Heart left ventricle (tissue), 16 donors: ENCODE measurements at regions not wholly inside any gene's neighbourhood (a gene's known extent, or its start where the extent isn't known, plus 50 kb on each side); places are given as distances from the start of the nearest gene placed in this dataset.

Experiments used
- ATAC-seq, 4 donors: fragments of 200-7000 bp; cut with Tn5 transposase; one replicate each; pipeline ENCODE4 v1.9.1; 2020 to 2022; ENCODE audit warnings: moderate library complexity in 4 of 4, mild to moderate bottlenecking in 3 of 4, moderate number of reproducible peaks in 1 of 4
- DNase-seq, 5 donors: peaks; one replicate each; pipeline ENCODE4 v3.0.0-alpha.2; 2020
- H3K27ac ChIP-seq, 12 donors: fragments of 200-600 bp; sonication (generic) in 4 of 12; one replicate each; pipeline versions ENCODE4 v1.5.0 to v1.8.0; 2016 to 2022; ENCODE audit warnings: mild to moderate bottlenecking in 2 of 12
- H3K27me3 ChIP-seq, 9 donors: fragments of 200-600 bp; sonication (generic) in 2 of 9; one replicate each; pipeline versions ENCODE4 v1.5.1 to v1.8.0; 2016 to 2022; ENCODE audit warnings: mild to moderate bottlenecking in 3 of 9
- H3K36me3 ChIP-seq, 9 donors: fragments of 200-600 bp; sonication (generic) in 2 of 9; one replicate each; pipeline versions ENCODE4 v1.5.0 to v1.8.0; 2018 to 2022; ENCODE audit warnings: mild to moderate bottlenecking in 2 of 9
- H3K4me1 ChIP-seq, 12 donors: fragments of 200-600 bp; sonication (generic) in 4 of 12; one replicate each; pipeline versions ENCODE4 v1.5.0 to v1.8.0; 2016 to 2022; ENCODE audit warnings: mild to moderate bottlenecking in 3 of 12
- H3K4me3 ChIP-seq, 12 donors: fragments of 200-600 bp; sonication (generic) in 4 of 12; one replicate each; pipeline versions ENCODE4 v1.5.0 to v1.8.0; 2017 to 2022; ENCODE audit warnings: mild to moderate bottlenecking in 9 of 12, moderate library complexity in 4 of 12
- H3K9me3 ChIP-seq, 12 donors: fragments of 200-600 bp; sonication (generic) in 4 of 12; one replicate each; pipeline versions ENCODE4 v1.5.0 to v1.8.0; 2016 to 2022; ENCODE audit warnings: mild to moderate bottlenecking in 1 of 12
- CTCF ChIP-seq, 12 donors: fragments of 200-600 bp; sonication (generic) in 4 of 12; IDR thresholded peaks; one replicate each; pipeline versions ENCODE4 v1.5.0 to v1.8.0; 2018 to 2022; ENCODE audit warnings: antibody characterized with exemption in 12 of 12, mild to moderate bottlenecking in 5 of 12
- POLR2A ChIP-seq, 2 donors: fragments of 450-650 bp; IDR thresholded peaks; one replicate each; pipeline ENCODE4 v1.6.1; 2017; ENCODE audit warnings: antibody characterized with exemption in 2 of 2, mild to moderate bottlenecking in 2 of 2, moderate library complexity in 2 of 2
- WGBS, 4 donors: extraction: QIAGEN DNeasy Blood & Tissue Kit in 2 of 4; methylation state at CpG; one replicate each; pipeline versions ENCODE4 v1.1.5 to v1.1.7; 2013 to 2018; 5-methylcytosine and 5-hydroxymethylcytosine counted together
- intact Hi-C, 10 donors: fragments of 100-400 bp; cut with DNase I; formaldehyde crosslinking; loops; one replicate each; pipeline versions ENCODE4 v1.11.1 to v1.14.2; 2022
- donor health status: ischemic (EF 13 %, LVEDD 7.1; RV severe dilation, severe dysfunction).
- donor health status: healthy with polysubstance abuse.
- donor health status: DM: no; HTN: yes; CAD: no.
- donor health status: DM: no; HTN: no; CAD: no.
- donor health status: ischemic (EF 25% LVEDD 6.9; RV normal size, moderate dysfunction).
- donor health status: ischemic (EF 25% LVEDD 5.7; RV mildly dilated, moderate dysfunction).
- donor health status: healthy.
- donor health status: DM: yes; HTN: yes; CAD: no.
- donor health status: ischemic (EF 35%, LVEDD 5.7; RV mildly dilated, moderate dysfunction).
- donor health status: nonischemic (EF 11% LVEDD 7.7; RV severe dilation, severe dysfunction).
- donor health status: DM: yes; HTN: yes; CAD: no.
- donor health status: PGD.
- donor health status: ischemic (EF 29% LVEDD 5.4; RV normal size, mild dysfunction).
- donor health status: nonischemic (EF 23%, LVEDD 6.1; RV moderate dilation, normal function).

DNA sequence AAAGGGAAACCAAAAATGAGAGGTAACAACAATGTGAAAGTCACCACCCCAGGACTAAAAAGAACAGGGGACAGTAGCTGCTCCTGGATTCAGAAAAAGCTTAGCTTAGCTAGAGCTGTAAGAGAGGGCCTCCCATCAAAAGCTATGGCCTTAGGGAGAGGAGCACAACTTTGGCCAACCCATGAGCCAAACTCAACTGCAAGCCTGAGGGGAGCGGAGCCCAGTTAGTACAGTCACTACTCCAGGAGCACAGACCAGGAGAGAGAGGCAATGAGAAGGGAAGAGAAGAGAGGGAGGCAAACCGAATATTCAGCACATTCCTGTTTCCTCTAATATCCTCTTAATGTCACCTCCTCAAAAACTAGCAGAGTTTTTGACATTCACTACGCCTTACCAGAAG is 917.1 kb upstream of the INTU start:
- TF ChIP-seq CTCF (IDR thresholded peaks at IDR 0.05) = no peak
- TF ChIP-seq POLR2A (IDR thresholded peaks at IDR 0.05) = no peak
- Histone ChIP-seq H3K4me1 (peaks cover 0 to 7% (median 0%) of the 10 kb centered on the region in 12 donors), H3K36me3 (no peaks in the 10 kb centered on the region), H3K27me3 (no peaks in the 10 kb centered on the region), H3K9me3 (no peaks in the 10 kb centered on the region), H3K4me3 (no peak overlapping the region), H3K27ac (no peak overlapping the region)
- intact Hi-C loops = no loop called here
- WGBS, 4 donors = 88 to 95% (median 91%) methylated on average over 3 of the region's 3 CpGs
- DNase-seq (no peak), ATAC-seq (no peak)

DNA sequence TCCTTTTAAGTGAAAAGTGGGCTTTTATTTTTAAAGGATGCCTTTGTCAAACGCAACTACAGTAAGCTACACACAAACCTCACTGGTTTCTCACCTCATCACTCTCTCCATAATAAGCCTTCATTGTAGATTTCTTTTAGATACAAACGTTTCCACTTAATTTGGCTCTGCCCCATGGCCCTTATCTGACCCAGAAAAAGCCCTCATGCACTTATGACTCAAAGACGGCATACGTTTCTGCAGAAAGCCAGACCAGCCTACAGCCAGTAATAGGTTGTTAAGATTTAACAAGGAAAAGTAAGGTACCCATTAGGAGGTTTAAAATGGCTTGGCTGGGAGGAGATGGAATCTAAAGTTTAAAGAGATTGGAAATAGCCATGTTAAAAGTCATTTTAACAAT is 914.6 kb upstream of the INTU start:
- no peak for TF ChIP-seq CTCF (IDR thresholded peaks at IDR 0.05)
- no peak for TF ChIP-seq POLR2A (IDR thresholded peaks at IDR 0.05)
- no peak overlapping the region for H3K27ac ChIP-seq
- H3K27me3 ChIP-seq = no peaks in the 10 kb centered on the region
- no peak for DNase-seq
- no peak overlapping the region for H3K4me3 ChIP-seq
- intact Hi-C loops = no loop called here
- 26 to 34% (median 29%) methylated on average over 4 of the region's 4 CpGs for WGBS, 4 donors
- H3K36me3 ChIP-seq = no peaks in the 10 kb centered on the region
- H3K9me3 ChIP-seq = no peaks in the 10 kb centered on the region
- peaks cover 0 to 7% (median 0%) of the 10 kb centered on the region in 12 donors for H3K4me1 ChIP-seq
- ATAC-seq = no peak

DNA sequence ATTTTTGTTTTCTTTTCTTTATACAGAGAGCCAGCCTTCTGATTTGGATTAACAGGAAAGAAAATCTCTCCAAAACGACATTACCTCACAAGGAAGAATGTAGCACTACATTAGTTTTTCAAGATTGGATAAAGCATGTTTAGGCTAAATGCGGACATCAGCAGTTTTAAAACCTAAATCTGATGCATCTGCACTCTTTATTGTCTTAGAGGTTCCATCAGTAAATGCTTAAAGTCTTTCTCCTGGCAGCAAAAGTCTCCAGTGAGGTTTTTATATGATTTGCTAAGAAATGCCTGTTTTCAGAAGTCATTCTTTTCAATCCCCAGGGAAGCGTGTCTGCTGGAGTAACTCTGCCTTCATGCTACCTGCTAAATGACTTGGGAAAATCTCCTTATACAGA is 912.9 kb upstream of the INTU start:
- Histone ChIP-seq H3K27me3 (no peaks in the 10 kb centered on the region), H3K9me3 (no peaks in the 10 kb centered on the region), H3K36me3 (no peaks in the 10 kb centered on the region), H3K4me3 (no peak overlapping the region), H3K4me1 (peaks cover 0 to 7% (median 0%) of the 10 kb centered on the region in 12 donors), H3K27ac (no peak overlapping the region)
- TF ChIP-seq POLR2A (IDR thresholded peaks at IDR 0.05) (no peak), CTCF (IDR thresholded peaks at IDR 0.05) (no peak)
- 64 to 74% (median 71%) methylated on average over 3 of the region's 3 CpGs for WGBS, 4 donors
- intact Hi-C loops = no loop called here
- ATAC-seq (no peak), DNase-seq (no peak)

DNA sequence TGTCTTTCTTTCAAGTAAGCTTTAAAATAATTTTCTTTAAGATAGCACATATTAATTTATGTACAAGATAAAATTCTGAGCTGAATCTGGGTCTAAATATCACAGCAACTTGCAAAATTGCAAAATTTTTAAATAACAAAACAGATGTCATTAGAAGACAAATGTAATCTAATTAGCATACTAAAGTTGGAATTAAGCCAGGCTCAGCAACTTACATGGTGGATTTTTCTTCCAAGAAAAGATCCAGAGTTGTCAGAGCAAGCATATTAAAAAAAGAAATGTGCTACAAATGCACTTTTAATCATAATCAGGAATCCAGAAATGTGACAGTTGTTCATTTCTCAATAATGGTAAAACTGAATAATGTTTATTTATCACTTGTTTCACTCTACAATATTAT is 906.9 kb upstream of the INTU start:
- Histone ChIP-seq H3K4me1 (no peaks in the 10 kb centered on the region), H3K4me3 (no peak overlapping the region), H3K27ac (no peak overlapping the region), H3K36me3 (no peaks in the 10 kb centered on the region), H3K27me3 (no peaks in the 10 kb centered on the region), H3K9me3 (no peaks in the 10 kb centered on the region)
- intact Hi-C loops = no loop called here
- no peak for ATAC-seq
- no peak for DNase-seq
- TF ChIP-seq CTCF (IDR thresholded peaks at IDR 0.05) = no peak
- TF ChIP-seq POLR2A (IDR thresholded peaks at IDR 0.05) = no peak
